Esophagus muscularis mucosa (tissue), 4 donors: ENCODE measurements at regions not wholly inside any gene's neighbourhood (a gene's known extent, or its start where the extent isn't known, plus 50 kb on each side); places are given as distances from the start of the nearest gene placed in this dataset.

Experiments
- EP300 ChIP-seq: sonication (generic); formaldehyde crosslinking; IDR thresholded peaks from one replicate; pipeline ENCODE4 v1.6.1; 2017; ENCODE audit warnings: antibody characterized with exemption
- POLR2A ChIP-seq: fragments of 450-650 bp; IDR thresholded peaks from one replicate; pipeline ENCODE4 v1.6.1; 2017; ENCODE audit warnings: antibody characterized with exemption, moderate library complexity, mild to moderate bottlenecking, low read depth
- POLR2AphosphoS5 ChIP-seq, 2 donors: sonication (generic); formaldehyde crosslinking; IDR thresholded peaks; one replicate each; pipeline ENCODE4 v1.6.1; 2017; ENCODE audit warnings: antibody characterized with exemption in 2 of 2
- TF ChIP-seq, protein P1 (sequence below), 3 experiments: fragments of 200-600 bp in 2 of 3; fragments of 450-650 bp in 1 of 3; sonication (generic) in 2 of 3; IDR thresholded peaks; one replicate each; pipeline ENCODE4 v1.5.1; 2017 to 2019; ENCODE audit warnings: antibody characterized with exemption in 3 of 3, mild to moderate bottlenecking in 2 of 3, moderate library complexity in 1 of 3

DNA sequence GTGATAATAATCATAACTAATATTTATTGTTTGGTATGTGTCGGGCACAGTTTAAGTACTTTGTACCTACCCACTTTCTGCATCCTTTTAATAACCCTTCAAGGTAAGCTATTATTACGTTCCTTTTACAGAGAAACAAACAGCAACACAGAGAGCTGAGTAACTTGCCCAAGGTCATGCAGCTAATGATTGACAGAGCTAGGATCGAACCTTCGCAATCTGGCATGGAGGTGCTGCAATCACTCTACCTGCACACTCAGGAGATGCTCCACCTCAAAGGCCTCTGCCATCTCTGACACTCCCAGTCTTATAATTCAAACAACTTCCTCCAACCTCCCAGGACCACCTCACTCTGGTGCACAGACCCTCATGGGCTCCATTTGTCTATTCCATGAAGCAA lies 137.2 kb downstream of the DMRTA2 start:
- TF ChIP-seq POLR2A (no peak), EP300 (no peak), POLR2AphosphoS5 (IDR thresholded peaks at IDR 0.05) (no peak)
- TF ChIP-seq, protein P1, sequence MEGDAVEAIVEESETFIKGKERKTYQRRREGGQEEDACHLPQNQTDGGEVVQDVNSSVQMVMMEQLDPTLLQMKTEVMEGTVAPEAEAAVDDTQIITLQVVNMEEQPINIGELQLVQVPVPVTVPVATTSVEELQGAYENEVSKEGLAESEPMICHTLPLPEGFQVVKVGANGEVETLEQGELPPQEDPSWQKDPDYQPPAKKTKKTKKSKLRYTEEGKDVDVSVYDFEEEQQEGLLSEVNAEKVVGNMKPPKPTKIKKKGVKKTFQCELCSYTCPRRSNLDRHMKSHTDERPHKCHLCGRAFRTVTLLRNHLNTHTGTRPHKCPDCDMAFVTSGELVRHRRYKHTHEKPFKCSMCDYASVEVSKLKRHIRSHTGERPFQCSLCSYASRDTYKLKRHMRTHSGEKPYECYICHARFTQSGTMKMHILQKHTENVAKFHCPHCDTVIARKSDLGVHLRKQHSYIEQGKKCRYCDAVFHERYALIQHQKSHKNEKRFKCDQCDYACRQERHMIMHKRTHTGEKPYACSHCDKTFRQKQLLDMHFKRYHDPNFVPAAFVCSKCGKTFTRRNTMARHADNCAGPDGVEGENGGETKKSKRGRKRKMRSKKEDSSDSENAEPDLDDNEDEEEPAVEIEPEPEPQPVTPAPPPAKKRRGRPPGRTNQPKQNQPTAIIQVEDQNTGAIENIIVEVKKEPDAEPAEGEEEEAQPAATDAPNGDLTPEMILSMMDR (IDR thresholded peaks at IDR 0.05), result no peak
